Sigmoid colon (tissue), 6 donors: ENCODE measurements at regions not wholly inside any gene's neighbourhood (a gene's known extent, or its start where the extent isn't known, plus 50 kb on each side); places are given as distances from the start of the nearest gene placed in this dataset.
"Not testable (repeated sequence)": the region's sequence is repeated elsewhere in the genome, so short reads cannot be mapped to it uniquely, and the experiment has no call there.

ENCODE experiments used
- DNase-seq: peaks from one replicate; pipeline ENCODE4 v3.0.0-alpha.2; 2019
- H3K27ac ChIP-seq, 4 donors: fragments of 200-600 bp; sonication (generic); one replicate each; pipeline ENCODE4 v1.5.1; 2016 to 2019; ENCODE audit warnings: mild to moderate bottlenecking in 1 of 4
- H3K27me3 ChIP-seq, 3 donors: fragments of 200-600 bp; sonication (generic); one replicate each; pipeline ENCODE4 v1.5.1; 2019; ENCODE audit warnings: mild to moderate bottlenecking in 1 of 3
- H3K36me3 ChIP-seq, 4 donors: fragments of 200-600 bp; sonication (generic); one replicate each; pipeline ENCODE4 v1.5.1; 2016 to 2019
- H3K4me1 ChIP-seq, 4 donors: fragments of 200-600 bp; sonication (generic); one replicate each; pipeline ENCODE4 v1.5.1; 2017 to 2019
- H3K4me3 ChIP-seq, 4 donors: fragments of 200-600 bp; sonication (generic); one replicate each; pipeline ENCODE4 v1.5.1; 2017 to 2019; ENCODE audit warnings: mild to moderate bottlenecking in 2 of 4, moderate library complexity in 1 of 4
- H3K9me3 ChIP-seq, 4 donors: fragments of 200-600 bp in 3 of 4; sonication (generic) in 3 of 4; one replicate each; pipeline versions ENCODE4 v1.5.1 to v1.6.1; 2013 to 2019
- CTCF ChIP-seq, 4 experiments: fragments of 450-650 bp in 3 of 4; fragments of 200-600 bp in 1 of 4; IDR thresholded peaks; one replicate each; pipeline ENCODE4 v1.5.1; 2016 to 2019; ENCODE audit warnings: antibody characterized with exemption in 4 of 4, mild to moderate bottlenecking in 3 of 4, moderate library complexity in 2 of 4
- EP300 ChIP-seq, 4 donors: sonication (generic); formaldehyde crosslinking; IDR thresholded peaks; one replicate each; pipeline ENCODE4 v1.6.1; 2017; ENCODE audit warnings: antibody characterized with exemption in 4 of 4
- POLR2A ChIP-seq, 2 donors: fragments of 450-650 bp; IDR thresholded peaks; one replicate each; pipeline ENCODE4 v1.6.1; 2016; ENCODE audit warnings: antibody characterized with exemption in 2 of 2, mild to moderate bottlenecking in 2 of 2, moderate library complexity in 2 of 2
- POLR2AphosphoS5 ChIP-seq, 4 donors: sonication (generic); formaldehyde crosslinking; IDR thresholded peaks; one replicate each; pipeline ENCODE4 v1.6.1; 2017; ENCODE audit warnings: antibody characterized with exemption in 4 of 4
- WGBS, 2 donors: extraction: QIAGEN DNeasy Blood & Tissue Kit; methylation state at CpG; one replicate each; pipeline ENCODE4 v1.1.7; 2013; 5-methylcytosine and 5-hydroxymethylcytosine counted together
- intact Hi-C: fragments of 100-400 bp; cut with DNase I; formaldehyde crosslinking; loops from one replicate; pipeline ENCODE4 v1.15.1; 2023
- donor health status: healthy with polysubstance abuse.
- donor health status: healthy.

- intact Hi-C loops, result no loop called here
- DNase-seq, result no peak
- Histone ChIP-seq H3K27ac (no peak overlapping the region), H3K4me3 (no peak overlapping the region), H3K9me3 (no peaks in the 10 kb centered on the region), H3K36me3 (no peaks in the 10 kb centered on the region), H3K27me3 (no peaks in the 10 kb centered on the region), H3K4me1 (no peaks in the 10 kb centered on the region)
- no peak for TF ChIP-seq POLR2A (IDR thresholded peaks at IDR 0.05)
- TF ChIP-seq EP300 (IDR thresholded peaks at IDR 0.05), result no peak
- no peak for TF ChIP-seq POLR2AphosphoS5 (IDR thresholded peaks at IDR 0.05)
- no peak for TF ChIP-seq CTCF (IDR thresholded peaks at IDR 0.05)
- 46 to 72% methylated on average over 3 of the region's 3 CpGs for WGBS, 2 donors
These were observed 510.0 kb upstream of the HTR2C start for GRCh38 chrX:114073926-114074325.

- WGBS, 2 donors, result 94% methylated on average over 5 of the region's 5 CpGs
- no peaks in the 10 kb centered on the region for H3K4me1 ChIP-seq
- intact Hi-C loops, result no loop called here
- H3K9me3 ChIP-seq, result no peaks in the 10 kb centered on the region
- H3K36me3 ChIP-seq, result no peaks in the 10 kb centered on the region
- no peak for TF ChIP-seq EP300 (IDR thresholded peaks at IDR 0.05)
- no peak for TF ChIP-seq POLR2AphosphoS5 (IDR thresholded peaks at IDR 0.05)
- no peak for TF ChIP-seq CTCF (IDR thresholded peaks at IDR 0.05)
- no peak for TF ChIP-seq POLR2A (IDR thresholded peaks at IDR 0.05)
- no peak for DNase-seq
- H3K27me3 ChIP-seq, result no peaks in the 10 kb centered on the region
- H3K4me3 ChIP-seq, result no peak overlapping the region
- no peak overlapping the region for H3K27ac ChIP-seq
These were observed 512.5 kb upstream of the HTR2C start for GRCh38 chrX:114071412-114071811.

GRCh38 chrX:114065577-114066223 lies 518.2 kb upstream of the HTR2C start:
- Histone ChIP-seq H3K4me3 (no peak overlapping the region), H3K27me3 (no peaks in the 10 kb centered on the region), H3K4me1 (no peaks in the 10 kb centered on the region), H3K27ac (no peak overlapping the region), H3K36me3 (no peaks in the 10 kb centered on the region), H3K9me3 (no peaks in the 10 kb centered on the region)
- intact Hi-C loops, result no loop called here
- WGBS, 2 donors, result 16 to 42% methylated on average over 4 of the region's 4 CpGs
- no peak for DNase-seq
- no peak for TF ChIP-seq EP300 (IDR thresholded peaks at IDR 0.05)
- no peak for TF ChIP-seq POLR2A (IDR thresholded peaks at IDR 0.05)
- TF ChIP-seq CTCF (IDR thresholded peaks at IDR 0.05), result no peak
- no peak for TF ChIP-seq POLR2AphosphoS5 (IDR thresholded peaks at IDR 0.05)

GRCh38 chrX:114061226-114061625 lies 522.7 kb upstream of the HTR2C start:
- TF ChIP-seq EP300 (IDR thresholded peaks at IDR 0.05) (no peak), CTCF (IDR thresholded peaks at IDR 0.05) (no peak), POLR2A (IDR thresholded peaks at IDR 0.05) (no peak), POLR2AphosphoS5 (IDR thresholded peaks at IDR 0.05) (no peak)
- Histone ChIP-seq H3K4me3 (no peak overlapping the region), H3K36me3 (no peaks in the 10 kb centered on the region), H3K9me3 (no peaks in the 10 kb centered on the region), H3K27ac (no peak overlapping the region), H3K4me1 (no peaks in the 10 kb centered on the region), H3K27me3 (no peaks in the 10 kb centered on the region)
- DNase-seq, result no peak
- intact Hi-C loops, result no loop called here

- Histone ChIP-seq H3K36me3 (no peaks in the 10 kb centered on the region), H3K27me3 (no peaks in the 10 kb centered on the region), H3K9me3 (no peaks in the 10 kb centered on the region), H3K27ac (no peak overlapping the region), H3K4me1 (no peaks in the 10 kb centered on the region), H3K4me3 (no peak overlapping the region)
- TF ChIP-seq EP300 (IDR thresholded peaks at IDR 0.05), result no peak
- no peak for TF ChIP-seq POLR2A (IDR thresholded peaks at IDR 0.05)
- TF ChIP-seq CTCF (IDR thresholded peaks at IDR 0.05), result no peak
- TF ChIP-seq POLR2AphosphoS5 (IDR thresholded peaks at IDR 0.05), result no peak
- no peak for DNase-seq
- 8 to 28% methylated on average over 15 of the region's 15 CpGs for WGBS, 2 donors
- intact Hi-C loops, result no loop called here
These were observed 524.9 kb upstream of the HTR2C start for GRCh38 chrX:114058988-114059418.

GRCh38 chrX:114057422-114057821 lies 526.5 kb upstream of the HTR2C start:
- H3K9me3 ChIP-seq, H3K27ac ChIP-seq, H3K27me3 ChIP-seq, H3K4me3 ChIP-seq, H3K36me3 ChIP-seq, DNase-seq, intact Hi-C loops, H3K4me1 ChIP-seq: not testable (repeated sequence)
- 88 to 93% methylated on average over 11 of the region's 11 CpGs for WGBS, 2 donors
